Uterus (tissue), 3 donors: ENCODE measurements at regions not wholly inside any gene's neighbourhood (a gene's known extent, or its start where the extent isn't known, plus 50 kb on each side); places are given as distances from the start of the nearest gene placed in this dataset.

ENCODE experiments used
- DNase-seq, 2 donors: peaks; one replicate each; pipeline ENCODE4 v3.0.0-alpha.2; 2019 to 2020
- H3K27ac ChIP-seq, 2 donors: fragments of 200-600 bp; sonication (generic); 1 replicate in 1 of 2; 2 replicates in 1 of 2; pipeline ENCODE4 v1.5.1; 2016 to 2018
- H3K27me3 ChIP-seq, 2 donors: fragments of 200-600 bp; sonication (generic); one replicate each; pipeline ENCODE4 v1.5.1; 2018 to 2019; ENCODE audit warnings: control low read depth in 1 of 2
- H3K36me3 ChIP-seq, 2 donors: fragments of 200-600 bp; sonication (generic); one replicate each; pipeline ENCODE4 v1.5.1; 2019; ENCODE audit warnings: control low read depth in 1 of 2
- H3K4me1 ChIP-seq, 2 donors: fragments of 200-600 bp; sonication (generic); one replicate each; pipeline ENCODE4 v1.5.1; 2018 to 2019; ENCODE audit warnings: control low read depth in 1 of 2
- H3K4me3 ChIP-seq, 2 donors: fragments of 200-600 bp; sonication (generic); 1 replicate in 1 of 2; 2 replicates in 1 of 2; pipeline ENCODE4 v1.5.1; 2018 to 2019; ENCODE audit warnings: mild to moderate bottlenecking in 1 of 2
- H3K9me3 ChIP-seq, 2 donors: fragments of 200-600 bp; sonication (generic); one replicate each; pipeline ENCODE4 v1.5.1; 2019; ENCODE audit warnings: control low read depth in 1 of 2
- CTCF ChIP-seq, 4 experiments: fragments of 200-600 bp in 2 of 4; fragments of 450-650 bp in 2 of 4; sonication (generic) in 2 of 4; IDR thresholded peaks; one replicate each; pipeline ENCODE4 v1.5.1; 2016 to 2019; ENCODE audit warnings: antibody characterized with exemption in 4 of 4, mild to moderate bottlenecking in 2 of 4, moderate library complexity in 1 of 4
- POLR2A ChIP-seq, 2 donors: fragments of 450-650 bp; IDR thresholded peaks; one replicate each; pipeline ENCODE4 v1.6.1; 2016; ENCODE audit warnings: antibody characterized with exemption in 2 of 2, mild to moderate bottlenecking in 1 of 2, moderate library complexity in 1 of 2
- intact Hi-C: fragments of 100-400 bp; cut with DNase I; formaldehyde crosslinking; loops from one replicate; pipeline ENCODE4 v1.15.1; 2023; ENCODE audit warnings: low total_unique reads
- donor health status: DM: yes; HTN: yes; CAD: no.

DNA sequence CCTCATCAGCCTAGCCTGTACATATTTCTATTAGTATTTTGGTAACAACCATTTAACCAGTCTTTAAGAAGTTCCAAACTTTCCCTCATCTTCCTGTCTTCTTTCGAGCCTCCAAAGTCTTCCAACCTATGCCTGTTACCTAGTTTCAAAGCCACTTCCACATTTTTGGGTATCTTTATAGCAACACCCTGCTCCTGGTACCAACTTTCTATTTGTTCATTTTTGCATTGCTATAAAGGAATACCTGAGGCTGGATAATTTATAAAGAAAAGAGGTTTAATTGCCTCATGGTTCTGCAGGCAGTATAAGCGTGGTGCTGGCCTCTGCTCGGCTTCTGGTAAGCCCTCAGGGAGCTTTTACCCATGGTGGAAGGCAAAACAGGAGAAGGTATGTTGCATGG is 578.8 kb upstream of the AUTS2 start:
- Histone ChIP-seq H3K27ac (no peak overlapping the region), H3K4me3 (no peak overlapping the region), H3K4me1 (no peaks in the 10 kb centered on the region), H3K36me3 (no peaks in the 10 kb centered on the region), H3K9me3 (no peaks in the 10 kb centered on the region), H3K27me3 (no peaks in the 10 kb centered on the region)
- TF ChIP-seq CTCF (IDR thresholded peaks at IDR 0.05), result no peak
- no peak for TF ChIP-seq POLR2A (IDR thresholded peaks at IDR 0.05)
- DNase-seq, result no peak
- intact Hi-C loops, result no loop called here

DNA sequence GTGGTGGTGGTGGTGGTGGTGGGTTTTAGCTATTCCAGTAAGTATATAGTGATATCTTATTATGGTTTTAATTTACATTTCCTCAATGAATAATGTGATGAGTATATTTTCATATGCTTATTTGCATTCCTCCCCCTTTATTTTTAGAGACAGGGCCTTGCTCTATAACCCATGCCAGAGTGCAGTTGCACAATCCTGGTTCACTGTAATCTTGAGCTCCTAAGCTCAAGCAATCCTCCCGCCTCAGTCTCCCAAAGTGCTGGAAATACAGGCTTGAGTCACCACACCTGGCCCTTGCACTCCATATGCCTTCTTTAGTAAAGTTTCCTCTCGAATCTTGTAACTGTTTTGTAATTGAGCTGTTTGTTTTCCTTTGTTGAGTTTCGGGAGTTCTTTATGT is 577.7 kb upstream of the AUTS2 start:
- H3K4me3 ChIP-seq, result no peak overlapping the region
- no peak overlapping the region for H3K27ac ChIP-seq
- intact Hi-C loops, result no loop called here
- no peak for TF ChIP-seq POLR2A (IDR thresholded peaks at IDR 0.05)
- no peak for TF ChIP-seq CTCF (IDR thresholded peaks at IDR 0.05)
- no peaks in the 10 kb centered on the region for H3K9me3 ChIP-seq
- DNase-seq, result no peak
- H3K4me1 ChIP-seq, result no peaks in the 10 kb centered on the region
- no peaks in the 10 kb centered on the region for H3K36me3 ChIP-seq
- H3K27me3 ChIP-seq, result no peaks in the 10 kb centered on the region

- Histone ChIP-seq H3K27ac (no peak overlapping the region), H3K9me3 (no peaks in the 10 kb centered on the region), H3K4me1 (no peaks in the 10 kb centered on the region), H3K27me3 (no peaks in the 10 kb centered on the region), H3K36me3 (no peaks in the 10 kb centered on the region), H3K4me3 (no peak overlapping the region)
- no peak for TF ChIP-seq CTCF (IDR thresholded peaks at IDR 0.05)
- no peak for TF ChIP-seq POLR2A (IDR thresholded peaks at IDR 0.05)
- intact Hi-C loops, result no loop called here
- no peak for DNase-seq
Observed at GRCh38 chr7:69025249-69025648, 573.0 kb upstream of the AUTS2 start.

GRCh38 chr7:69032848-69033247 is 565.4 kb upstream of the AUTS2 start:
- no peak for DNase-seq
- H3K4me1 ChIP-seq, result no peaks in the 10 kb centered on the region
- no peak overlapping the region for H3K4me3 ChIP-seq
- H3K27me3 ChIP-seq, result no peaks in the 10 kb centered on the region
- no peak for TF ChIP-seq POLR2A (IDR thresholded peaks at IDR 0.05)
- no peak for TF ChIP-seq CTCF (IDR thresholded peaks at IDR 0.05)
- H3K27ac ChIP-seq, result no peak overlapping the region
- intact Hi-C loops, result no loop called here
- no peaks in the 10 kb centered on the region for H3K9me3 ChIP-seq
- H3K36me3 ChIP-seq, result no peaks in the 10 kb centered on the region

- Histone ChIP-seq H3K36me3 (no peaks in the 10 kb centered on the region), H3K27me3 (no peaks in the 10 kb centered on the region), H3K4me1 (no peaks in the 10 kb centered on the region), H3K9me3 (no peaks in the 10 kb centered on the region), H3K27ac (no peak overlapping the region), H3K4me3 (no peak overlapping the region)
- no peak for DNase-seq
- TF ChIP-seq POLR2A (IDR thresholded peaks at IDR 0.05) (no peak), CTCF (IDR thresholded peaks at IDR 0.05) (no peak)
- intact Hi-C loops, result no loop called here
Observed at GRCh38 chr7:69035826-69036225, 562.4 kb upstream of the AUTS2 start.
